Subcutaneous abdominal adipose tissue (tissue), 5 donors: ENCODE measurements at regions not wholly inside any gene's neighbourhood (a gene's known extent, or its start where the extent isn't known, plus 50 kb on each side); places are given as distances from the start of the nearest gene placed in this dataset.

Experiments used
- H3K27ac ChIP-seq: one replicate; pipeline ENCODE4 v1.7.0; 2013; ENCODE audit warnings: low read depth, mild to moderate bottlenecking, inconsistent platforms, low read length, moderate library complexity
- H3K27me3 ChIP-seq, 5 donors: one replicate each; pipeline ENCODE4 v1.7.0; 2013; ENCODE audit warnings: low read length in 5 of 5, inconsistent platforms in 1 of 5; ENCODE audit not compliant: control insufficient read depth in 5 of 5, insufficient read depth in 4 of 5
- H3K36me3 ChIP-seq, 5 donors: one replicate each; pipeline ENCODE4 v1.7.0; 2013; ENCODE audit warnings: low read length in 5 of 5; ENCODE audit not compliant: control insufficient read depth in 5 of 5, insufficient read depth in 5 of 5
- H3K4me1 ChIP-seq, 5 donors: one replicate each; pipeline ENCODE4 v1.7.0; 2013; ENCODE audit warnings: low read length in 5 of 5, mild to moderate bottlenecking in 3 of 5, moderate library complexity in 1 of 5; ENCODE audit not compliant: control insufficient read depth in 5 of 5, insufficient read depth in 5 of 5
- H3K4me3 ChIP-seq, 5 donors: one replicate each; pipeline ENCODE4 v1.7.0; 2013; ENCODE audit warnings: low read length in 5 of 5, low read depth in 1 of 5
- H3K9ac ChIP-seq, 5 donors: one replicate each; pipeline ENCODE4 v1.7.0; 2013; ENCODE audit warnings: low read length in 5 of 5, mild to moderate bottlenecking in 4 of 5, moderate library complexity in 3 of 5
- H3K9me3 ChIP-seq, 5 donors: one replicate each; pipeline ENCODE4 v1.7.0; 2013; ENCODE audit warnings: low read length in 5 of 5; ENCODE audit not compliant: control insufficient read depth in 5 of 5
- donor health status: healthy.
- donor health status: healthy.
- donor health status: healthy.
- donor health status: healthy.
- donor health status: healthy.

DNA sequence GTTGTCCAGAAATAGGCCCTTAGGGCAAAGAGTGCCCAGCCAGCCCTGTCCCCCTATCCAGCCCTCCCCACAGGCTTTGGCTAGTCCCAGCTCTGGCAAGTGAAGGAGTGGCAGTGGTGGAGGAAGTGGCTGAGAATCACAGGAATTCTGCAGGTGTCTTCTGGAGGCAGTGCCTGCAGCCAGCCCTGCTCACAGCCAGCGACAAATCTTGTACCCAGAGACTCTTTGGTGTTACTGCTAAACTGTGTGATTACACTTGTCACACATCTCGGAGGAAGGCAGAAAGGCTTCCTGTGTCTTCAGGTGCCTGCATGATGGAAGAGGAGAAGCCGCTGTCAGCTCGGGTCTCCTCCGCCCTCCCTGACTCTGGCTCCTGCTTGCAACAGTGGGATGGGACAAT lies 71.6 kb upstream of the GRIK3 start:
- Histone ChIP-seq H3K4me3 (no peak overlapping the region), H3K9ac (no peak overlapping the region), H3K27ac (no peak overlapping the region), H3K4me1 (no peaks in the 10 kb centered on the region), H3K36me3 (no peaks in the 10 kb centered on the region), H3K27me3 (peaks cover 3 to 11% (median 7%) of the 10 kb centered on the region in 5 donors), H3K9me3 (peaks cover 0 to 2% (median 0%) of the 10 kb centered on the region in 5 donors)

- Histone ChIP-seq H3K4me3 (no peak overlapping the region), H3K27me3 (peaks cover 2 to 7% (median 4%) of the 10 kb centered on the region in 5 donors), H3K27ac (no peak overlapping the region), H3K9me3 (peaks cover 0 to 4% (median 0%) of the 10 kb centered on the region in 5 donors), H3K36me3 (no peaks in the 10 kb centered on the region), H3K4me1 (no peaks in the 10 kb centered on the region), H3K9ac (no peak overlapping the region)
Observed at GRCh38 chr1:37107153-37107907, 73.0 kb upstream of the GRIK3 start.

GRCh38 chr1:37108596-37109188 lies 74.4 kb upstream of the GRIK3 start:
- H3K27ac ChIP-seq = no peak overlapping the region
- no peaks in the 10 kb centered on the region for H3K4me1 ChIP-seq
- H3K9ac ChIP-seq = no peak overlapping the region
- peaks cover 4 to 7% (median 6%) of the 10 kb centered on the region in 5 donors for H3K27me3 ChIP-seq
- no peak overlapping the region for H3K4me3 ChIP-seq
- peaks cover 0 to 4% (median 0%) of the 10 kb centered on the region in 5 donors for H3K9me3 ChIP-seq
- H3K36me3 ChIP-seq = no peaks in the 10 kb centered on the region

DNA sequence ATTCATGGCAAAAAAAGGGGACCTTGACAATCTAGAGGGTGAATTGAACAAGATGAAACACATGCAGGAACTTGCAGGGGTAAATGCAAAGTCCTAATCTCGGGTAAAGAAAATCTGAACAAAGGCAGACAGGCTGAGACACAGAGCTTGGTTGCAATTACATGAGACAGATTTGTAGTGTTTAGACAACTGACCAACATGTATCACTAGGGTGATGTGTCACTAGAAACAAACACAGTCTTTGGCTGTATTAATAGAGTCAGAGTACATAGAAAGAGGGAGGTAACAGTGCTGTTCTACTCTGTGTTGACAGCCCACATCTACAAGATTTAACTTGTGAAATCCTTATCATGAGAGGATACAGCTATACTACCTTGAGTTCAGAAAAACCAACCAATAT lies 78.1 kb upstream of the GRIK3 start:
- Histone ChIP-seq H3K4me3 (no peak overlapping the region), H3K4me1 (no peaks in the 10 kb centered on the region), H3K27ac (no peak overlapping the region), H3K27me3 (peaks cover 0 to 9% (median 7%) of the 10 kb centered on the region in 5 donors), H3K9me3 (peaks cover 0 to 4% (median 0%) of the 10 kb centered on the region in 5 donors), H3K36me3 (no peaks in the 10 kb centered on the region), H3K9ac (no peak overlapping the region)

DNA sequence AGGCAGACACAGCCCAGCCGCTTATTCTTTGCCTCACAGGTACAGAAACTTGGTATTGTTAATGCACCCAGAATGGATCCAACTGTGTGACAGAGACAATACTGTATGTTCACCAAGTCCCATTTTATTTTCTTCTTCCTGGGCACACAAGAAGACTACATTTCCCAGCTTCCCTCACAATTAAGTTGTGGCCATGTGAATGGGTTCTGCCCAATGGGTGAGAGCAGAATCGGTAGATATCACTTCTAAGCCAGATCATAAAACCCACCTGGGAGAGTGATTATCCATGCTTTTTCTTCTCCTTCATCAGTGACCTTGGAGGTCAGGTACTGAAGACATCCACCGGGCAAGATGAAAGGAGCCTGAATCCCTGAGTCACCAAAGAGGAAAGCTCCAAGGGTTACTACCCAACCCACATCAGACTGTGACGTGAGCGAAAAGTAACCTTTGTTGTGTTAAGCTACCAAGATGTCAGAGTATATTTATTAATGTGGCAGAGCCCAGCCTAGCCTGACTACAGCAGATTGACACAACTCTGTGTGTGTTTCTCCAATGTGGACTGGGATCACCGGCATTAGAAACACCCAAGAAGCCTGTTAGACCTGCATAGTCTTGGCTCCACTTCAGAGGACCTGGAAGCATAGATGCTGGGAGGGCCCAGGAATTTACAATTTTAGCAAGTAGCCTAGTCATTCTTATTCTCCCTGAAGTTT lies 79.1 kb upstream of the GRIK3 start:
- no peak overlapping the region for H3K27ac ChIP-seq
- H3K9me3 ChIP-seq = peaks cover 0 to 4% (median 0%) of the 10 kb centered on the region in 5 donors
- no peaks in the 10 kb centered on the region for H3K36me3 ChIP-seq
- no peak overlapping the region for H3K9ac ChIP-seq
- peaks cover 0 to 9% (median 7%) of the 10 kb centered on the region in 5 donors for H3K27me3 ChIP-seq
- H3K4me3 ChIP-seq = no peak overlapping the region
- H3K4me1 ChIP-seq = no peaks in the 10 kb centered on the region

DNA sequence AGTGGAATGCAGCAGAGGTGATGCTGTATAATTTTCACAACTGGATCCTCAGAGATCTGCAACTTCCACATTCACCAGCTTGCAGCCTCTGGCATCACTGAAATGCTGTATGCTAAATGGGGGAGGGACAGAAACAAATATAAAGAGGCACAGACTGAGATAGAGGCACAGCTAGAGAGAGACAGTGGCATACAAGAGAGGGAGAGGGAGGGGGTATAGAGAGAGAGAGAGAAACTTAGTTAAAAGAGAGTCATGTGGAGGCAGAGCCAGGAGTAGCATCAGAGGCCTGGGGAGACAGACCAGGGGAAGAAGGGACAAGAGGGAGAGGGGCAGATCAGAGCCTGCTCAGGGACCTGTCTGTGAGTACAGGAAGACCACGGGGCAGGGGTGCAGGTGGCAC lies 84.5 kb upstream of the GRIK3 start:
- Histone ChIP-seq H3K9ac (no peak overlapping the region), H3K4me1 (no peaks in the 10 kb centered on the region), H3K4me3 (no peak overlapping the region), H3K27ac (no peak overlapping the region), H3K36me3 (no peaks in the 10 kb centered on the region), H3K27me3 (peaks cover 2 to 10% (median 6%) of the 10 kb centered on the region in 5 donors), H3K9me3 (peaks cover 5 to 17% (median 11%) of the 10 kb centered on the region in 5 donors)

DNA sequence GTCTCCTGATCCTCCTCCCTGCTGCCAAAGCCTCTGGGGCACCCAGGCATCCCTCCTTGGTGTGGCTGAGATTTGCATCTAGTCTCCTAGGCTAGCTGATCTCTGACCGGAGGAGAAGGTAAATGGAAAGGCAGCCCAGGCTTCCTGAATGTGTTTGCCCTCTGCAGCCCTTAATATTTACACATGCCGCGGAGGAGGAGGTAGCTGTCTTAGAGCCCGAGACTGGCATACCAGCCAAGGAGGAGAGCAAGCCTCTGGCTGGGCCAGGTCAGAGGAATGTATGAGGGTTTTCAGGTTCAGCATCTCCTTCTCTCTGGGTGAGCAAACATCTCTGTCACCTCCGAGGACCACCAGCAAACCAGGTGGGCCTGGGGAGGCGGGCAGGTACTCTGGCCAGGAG lies 86.0 kb upstream of the GRIK3 start:
- Histone ChIP-seq H3K4me1 (peaks cover 0 to 4% (median 4%) of the 10 kb centered on the region in 5 donors), H3K9me3 (peaks cover 5 to 17% (median 11%) of the 10 kb centered on the region in 5 donors), H3K4me3 (no peak overlapping the region), H3K27me3 (peaks cover 2 to 12% (median 3%) of the 10 kb centered on the region in 5 donors), H3K9ac (no peak overlapping the region), H3K27ac (no peak overlapping the region), H3K36me3 (no peaks in the 10 kb centered on the region)

DNA sequence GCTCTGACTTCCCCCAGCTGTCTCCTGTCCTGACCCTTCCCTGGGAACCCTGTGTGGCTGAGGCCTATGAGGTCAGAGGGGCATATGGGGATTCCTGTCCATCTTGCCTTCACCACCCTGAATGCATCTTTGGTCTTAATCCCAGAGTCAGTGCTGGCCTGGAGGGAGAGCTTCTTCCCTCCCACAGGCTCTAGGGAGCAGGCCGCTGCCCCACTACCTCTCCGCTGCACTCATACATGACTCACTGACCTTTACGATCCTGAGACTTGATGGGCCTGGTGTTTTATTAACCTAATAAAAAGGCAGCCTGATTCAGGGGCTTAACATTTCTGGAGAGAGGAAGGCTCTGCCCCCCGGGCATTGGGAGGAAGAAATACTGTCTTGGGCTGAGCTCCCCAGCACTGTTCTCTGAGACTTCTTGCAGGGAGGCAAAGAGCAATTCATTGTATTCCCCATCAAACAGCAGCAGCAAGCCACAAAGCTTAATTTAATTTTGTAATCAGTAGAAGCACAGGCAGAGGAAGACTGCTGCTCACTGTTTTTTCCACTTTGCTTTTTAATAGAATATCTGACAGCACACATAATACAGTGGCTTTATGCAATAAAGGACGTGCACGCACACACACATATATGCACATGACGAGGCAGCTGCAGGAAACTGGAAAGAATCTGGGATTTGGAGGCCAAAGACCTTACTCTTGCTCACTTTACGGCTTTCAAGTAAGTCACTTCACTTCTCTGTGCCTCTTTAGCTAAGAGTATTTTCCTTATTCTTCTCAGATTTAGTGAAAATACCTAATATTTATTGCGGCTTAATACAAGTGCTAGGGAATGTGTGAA lies 89.2 kb upstream of the GRIK3 start:
- Histone ChIP-seq H3K4me1 (peaks cover 0 to 4% (median 4%) of the 10 kb centered on the region in 5 donors), H3K4me3 (no peak overlapping the region), H3K27me3 (peaks cover 2 to 16% (median 14%) of the 10 kb centered on the region in 5 donors), H3K27ac (no peak overlapping the region), H3K9me3 (peaks cover 5 to 17% (median 11%) of the 10 kb centered on the region in 5 donors), H3K36me3 (no peaks in the 10 kb centered on the region), H3K9ac (no peak overlapping the region)

GRCh38 chr1:37124501-37124900 lies 90.2 kb upstream of the GRIK3 start:
- no peak overlapping the region for H3K4me3 ChIP-seq
- peaks cover 2 to 14% (median 12%) of the 10 kb centered on the region in 5 donors for H3K27me3 ChIP-seq
- no peak overlapping the region for H3K27ac ChIP-seq
- peaks cover 5 to 17% (median 11%) of the 10 kb centered on the region in 5 donors for H3K9me3 ChIP-seq
- no peaks in the 10 kb centered on the region for H3K36me3 ChIP-seq
- no peak overlapping the region for H3K9ac ChIP-seq
- peaks cover 0 to 4% (median 4%) of the 10 kb centered on the region in 5 donors for H3K4me1 ChIP-seq
